HG02943 (cell line): ENCODE measurements at regions not wholly inside any gene's neighbourhood (a gene's known extent, or its start where the extent isn't known, plus 50 kb on each side); places are given as distances from the start of the nearest gene placed in this dataset.
"Not testable (repeated sequence)": the region's sequence is repeated elsewhere in the genome, so short reads cannot be mapped to it uniquely, and the experiment has no call there.

Experiments
- ATAC-seq: cut with Tn5 transposase; IDR thresholded peaks from one replicate; pipeline ENCODE4 v1.9.1; 2021; ENCODE audit warnings: mild to moderate bottlenecking, low read depth, moderate library complexity; ENCODE audit not compliant: unreplicated experiment

DNA sequence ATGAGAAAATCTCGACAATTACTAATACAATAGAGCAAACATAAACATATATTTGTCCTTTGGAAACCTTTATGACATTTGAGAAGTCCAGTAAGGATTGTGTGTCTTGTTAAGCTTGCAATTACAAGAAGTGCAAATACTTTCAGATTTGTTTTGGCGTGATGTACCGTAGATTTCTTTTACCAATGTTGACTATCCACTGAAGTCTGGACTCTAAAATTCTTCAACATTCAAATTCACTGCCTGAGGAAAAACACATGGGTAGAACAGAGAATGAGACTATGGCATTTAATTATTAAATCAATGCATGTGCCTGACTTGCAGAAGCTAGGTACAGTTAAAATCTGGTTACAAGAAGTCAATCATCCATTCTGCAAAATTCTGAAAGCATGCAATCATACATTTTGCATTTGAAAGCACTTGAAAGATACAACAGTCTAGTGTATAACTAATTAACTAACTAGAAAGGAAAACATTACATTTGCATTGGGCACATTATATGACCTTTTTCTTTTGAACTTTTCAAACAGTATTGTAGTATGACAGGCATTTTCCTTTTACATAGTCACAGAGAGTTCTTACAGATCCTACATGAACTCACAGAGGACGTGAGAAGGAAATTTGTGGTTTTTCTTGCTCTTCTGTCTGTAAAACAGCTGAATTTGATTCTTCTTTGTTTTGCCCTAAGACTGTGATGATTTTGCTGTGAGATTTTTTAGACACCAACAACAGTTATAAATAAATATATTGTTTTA is 511.1 kb upstream of the ADGRL4 start:
- no peak for ATAC-seq

DNA sequence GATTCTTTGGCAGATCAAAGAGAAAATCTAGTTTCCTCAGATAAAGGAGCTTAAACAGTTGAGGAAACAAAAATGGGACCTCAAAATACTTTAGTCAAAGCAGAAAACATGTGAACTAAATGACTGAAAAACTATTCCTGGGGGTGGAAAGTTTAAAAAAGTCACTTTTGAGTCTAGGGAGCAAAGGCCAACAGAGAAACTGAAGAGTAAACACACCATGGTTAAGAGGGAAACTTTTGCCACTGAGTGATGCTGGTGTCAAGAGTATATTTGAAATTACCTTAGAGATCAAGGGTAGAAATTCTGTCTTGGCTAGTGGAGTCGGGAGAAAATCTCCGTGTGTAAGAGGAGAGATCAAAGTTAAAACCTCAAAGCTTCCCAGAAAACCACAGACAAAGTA is 501.2 kb upstream of the ADGRL4 start:
- no peak for ATAC-seq

DNA sequence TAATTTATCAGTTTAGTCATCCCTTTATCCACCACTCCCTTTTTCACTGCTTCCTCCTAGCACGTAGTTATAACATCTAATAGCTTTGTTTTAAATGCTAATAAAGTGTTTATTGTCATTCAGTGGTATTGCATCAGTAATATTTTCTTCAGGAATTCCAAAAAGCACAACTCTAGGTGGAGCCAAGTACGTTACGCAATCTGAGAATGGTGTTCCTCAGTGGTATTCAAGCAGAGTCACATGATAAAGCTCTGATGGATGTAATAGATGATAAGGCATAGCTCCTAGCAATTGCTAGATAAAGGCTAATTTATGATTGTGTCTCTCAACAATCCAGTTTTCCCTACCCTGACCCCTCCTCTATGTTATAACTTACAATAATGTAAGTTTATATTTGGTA is 494.6 kb upstream of the ADGRL4 start:
- no peak for ATAC-seq

DNA sequence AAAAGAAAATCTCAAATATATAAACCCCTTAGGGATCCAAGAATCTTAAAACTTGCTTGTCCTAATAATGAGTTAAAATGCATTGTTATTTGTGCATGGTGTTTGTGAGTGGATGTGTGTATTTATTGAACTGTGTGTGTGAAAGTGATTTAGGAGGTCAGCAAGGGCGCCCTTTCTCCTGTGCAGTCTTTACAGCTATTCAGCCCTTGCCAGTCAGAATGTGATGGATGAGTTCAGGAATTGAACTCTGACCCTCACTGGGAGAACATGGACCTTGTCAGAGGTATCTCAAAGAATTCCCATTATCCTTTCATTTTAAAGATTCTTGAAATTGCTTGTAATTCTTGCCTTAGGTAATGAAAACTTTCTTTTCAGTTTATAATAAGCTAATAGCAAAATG is 493.0 kb upstream of the ADGRL4 start:
- no peak for ATAC-seq

DNA sequence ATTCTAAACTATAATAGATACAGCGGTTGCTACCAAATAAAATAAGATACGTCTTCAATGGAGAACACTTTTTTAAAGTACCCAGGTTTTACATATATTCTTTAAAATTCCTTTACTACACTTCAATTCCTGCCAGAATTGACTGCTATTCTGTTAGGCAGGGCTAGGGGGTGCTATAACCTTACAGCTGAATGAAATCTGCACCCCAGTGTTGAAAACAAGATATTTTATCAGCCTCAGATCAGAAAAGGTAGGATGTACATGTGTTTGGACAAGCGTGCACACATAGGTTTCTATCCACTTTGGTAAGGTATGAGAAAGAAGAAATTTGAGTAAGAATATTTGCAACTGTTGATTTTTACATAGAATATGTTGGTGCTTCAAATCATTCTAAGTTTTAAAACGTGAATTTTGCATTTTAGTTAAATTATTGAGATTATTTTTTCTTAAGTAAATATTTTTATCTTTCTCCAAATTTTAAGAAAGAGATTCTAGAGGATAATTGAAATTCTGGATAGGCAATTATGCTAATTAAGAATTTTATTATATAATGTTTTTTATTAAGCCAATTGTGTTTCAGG is 490.8 kb upstream of the ADGRL4 start:
- ATAC-seq, result peak; percentile 80

DNA sequence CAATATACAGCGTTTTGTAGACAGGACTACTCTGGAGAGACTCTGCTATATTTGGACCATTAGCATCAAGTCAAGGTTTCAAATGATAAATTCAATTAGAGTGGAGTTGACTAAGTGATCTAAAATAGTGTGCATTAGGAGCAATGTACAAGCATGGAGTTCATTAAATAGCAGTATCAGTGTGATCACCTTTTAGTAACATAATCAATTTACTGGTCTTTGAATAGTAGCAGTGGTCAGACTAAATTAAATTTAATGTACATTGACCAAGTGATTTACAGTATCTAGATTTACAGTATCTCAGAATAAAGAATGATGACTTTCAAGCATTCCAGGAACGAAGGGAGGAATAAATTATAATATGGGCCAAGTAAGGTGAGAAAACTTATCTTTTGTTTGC is 489.6 kb upstream of the ADGRL4 start:
- ATAC-seq, result no peak

DNA sequence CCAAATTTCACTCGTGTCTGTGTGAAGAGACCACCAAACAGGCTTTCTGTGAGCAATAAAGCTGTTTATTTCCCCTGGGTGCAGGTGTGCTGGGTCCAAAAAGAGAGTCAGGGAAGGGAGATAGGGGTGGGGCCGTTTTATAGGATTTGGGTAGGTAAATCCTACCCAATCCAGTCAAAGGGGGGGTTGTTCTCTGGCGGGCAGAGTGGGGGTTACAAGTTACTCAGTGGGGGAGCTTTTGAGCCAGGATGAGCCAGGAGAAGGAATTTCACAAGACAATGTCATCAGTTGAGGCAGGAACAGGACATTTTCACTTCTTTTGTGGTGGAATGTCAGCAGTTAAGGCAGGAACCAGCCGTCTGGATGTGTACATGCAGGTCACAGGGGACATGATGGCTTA is 487.2 kb upstream of the ADGRL4 start:
- not testable (repeated sequence) for ATAC-seq

DNA sequence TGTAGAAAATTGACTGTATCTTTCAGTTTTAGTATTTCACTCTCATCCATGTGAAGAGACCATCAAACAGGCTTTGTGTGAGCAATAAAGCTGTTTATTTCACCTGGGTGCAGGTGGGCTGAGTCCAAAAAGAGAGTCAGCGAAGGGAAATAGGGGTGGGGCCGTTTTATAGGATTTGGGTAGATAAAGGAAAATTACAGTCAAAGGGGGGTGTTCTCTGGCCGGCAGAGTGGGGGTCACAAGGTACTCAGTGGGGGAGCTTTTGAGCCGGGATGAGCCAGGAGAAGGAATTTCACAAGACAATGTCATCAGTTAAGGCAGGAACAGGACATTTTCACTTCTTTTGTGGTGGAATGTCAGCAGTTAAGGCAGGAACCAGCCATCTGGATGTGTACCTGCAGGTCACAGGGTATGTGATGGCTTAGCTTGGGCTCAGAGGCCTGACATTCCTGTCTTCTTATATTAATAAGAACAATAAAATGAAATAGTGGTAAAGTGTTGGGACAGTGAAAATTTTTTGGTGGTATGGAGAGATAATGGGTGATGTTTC is 482.1 kb upstream of the ADGRL4 start:
- ATAC-seq, result not testable (repeated sequence)

DNA sequence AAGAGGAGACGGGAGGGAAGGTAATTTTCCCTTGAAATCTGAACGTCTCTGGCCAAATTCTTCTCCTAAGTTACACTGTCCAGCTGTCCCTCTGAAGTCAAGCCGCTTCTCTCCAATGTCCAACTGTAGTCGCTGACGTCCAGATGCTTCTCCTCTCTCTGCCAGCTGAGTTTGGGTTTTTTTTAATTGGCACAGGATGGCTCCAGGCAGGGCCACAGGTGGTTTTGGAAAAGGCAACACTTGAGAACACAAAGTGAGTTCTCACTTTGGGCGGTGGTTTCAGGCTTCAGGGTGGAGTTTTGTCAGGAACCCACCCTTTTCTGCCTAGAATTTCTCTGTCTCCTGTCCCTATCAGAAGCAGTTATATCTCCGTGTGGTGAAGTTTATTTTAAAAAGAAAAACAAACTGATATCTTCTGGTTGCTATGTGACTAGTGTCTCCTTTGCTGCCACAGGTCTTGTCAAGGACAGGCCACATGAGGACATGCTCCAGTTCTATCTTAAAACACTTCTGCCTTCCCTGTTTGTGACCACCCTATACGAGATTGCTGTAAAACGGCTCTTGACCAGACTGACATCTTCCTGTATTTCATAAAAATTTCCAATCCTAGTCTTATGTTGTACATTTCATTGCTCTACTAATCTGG is 472.3 kb upstream of the ADGRL4 start:
- ATAC-seq, result no peak

DNA sequence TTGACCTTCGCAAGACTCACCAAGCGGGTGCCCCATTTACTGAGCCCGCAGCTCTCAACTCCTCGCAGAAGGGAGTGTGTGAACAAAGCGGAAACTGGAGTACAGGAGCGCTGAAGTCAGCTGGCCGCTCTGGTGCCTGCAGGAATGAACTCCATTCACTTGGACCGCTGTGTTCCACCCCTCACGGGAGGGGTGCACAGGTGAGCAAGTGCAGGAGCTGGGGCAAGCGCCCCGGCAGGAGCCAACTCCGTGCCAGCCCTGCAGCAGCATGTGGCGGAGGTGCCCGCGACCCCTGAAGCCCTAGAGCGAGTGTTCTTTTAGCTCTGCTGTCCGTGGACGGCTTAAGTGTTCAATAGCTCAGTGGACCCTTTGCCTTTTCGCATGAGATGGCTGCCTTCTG is 471.6 kb upstream of the ADGRL4 start:
- no peak for ATAC-seq

DNA sequence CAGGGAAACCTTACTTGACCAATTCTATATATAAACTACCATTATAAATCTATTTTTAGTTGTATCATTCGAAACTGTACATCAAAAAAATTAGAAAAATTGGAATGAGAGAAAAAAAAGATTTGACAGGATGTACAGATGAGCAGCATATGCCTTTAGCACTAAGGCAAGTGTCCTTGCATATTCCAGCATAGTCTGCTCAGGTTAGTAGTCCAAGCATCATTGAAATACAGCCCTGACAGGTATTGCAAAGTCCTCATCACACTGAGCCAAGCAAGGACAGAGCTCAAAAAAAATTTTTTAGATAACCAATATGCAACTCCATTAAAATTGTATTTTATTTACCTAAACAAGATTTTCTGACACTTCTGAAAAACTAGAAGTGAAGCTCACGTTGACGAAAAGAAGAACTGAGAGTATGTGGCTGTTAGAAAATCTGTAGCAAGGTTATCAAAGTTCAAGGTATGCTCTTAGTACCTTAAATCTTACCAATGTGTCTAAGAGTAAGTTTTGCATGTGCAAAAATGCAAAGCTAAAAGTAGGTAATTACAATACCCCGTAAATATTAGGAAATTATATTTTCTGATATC is 465.6 kb upstream of the ADGRL4 start:
- ATAC-seq, result peak; percentile 84

DNA sequence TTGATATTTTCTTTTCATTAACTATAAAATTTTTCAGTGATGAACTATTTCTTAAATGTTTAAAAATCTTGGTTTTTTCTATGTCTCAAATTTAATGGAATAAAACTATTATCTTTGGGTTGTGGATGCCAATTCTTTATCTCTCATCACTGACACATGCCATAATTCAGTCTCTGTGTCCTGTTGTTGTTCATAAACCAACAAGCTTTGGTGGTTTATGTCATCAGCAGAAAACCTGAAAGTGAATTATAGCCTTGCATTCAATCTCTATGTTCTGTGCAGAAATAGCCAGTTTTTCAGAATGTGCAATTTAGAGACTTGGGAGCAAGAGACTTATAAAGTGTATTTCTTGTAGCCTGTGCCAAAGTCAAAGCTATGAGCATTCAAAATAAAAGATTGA is 462.6 kb upstream of the ADGRL4 start:
- no peak for ATAC-seq

DNA sequence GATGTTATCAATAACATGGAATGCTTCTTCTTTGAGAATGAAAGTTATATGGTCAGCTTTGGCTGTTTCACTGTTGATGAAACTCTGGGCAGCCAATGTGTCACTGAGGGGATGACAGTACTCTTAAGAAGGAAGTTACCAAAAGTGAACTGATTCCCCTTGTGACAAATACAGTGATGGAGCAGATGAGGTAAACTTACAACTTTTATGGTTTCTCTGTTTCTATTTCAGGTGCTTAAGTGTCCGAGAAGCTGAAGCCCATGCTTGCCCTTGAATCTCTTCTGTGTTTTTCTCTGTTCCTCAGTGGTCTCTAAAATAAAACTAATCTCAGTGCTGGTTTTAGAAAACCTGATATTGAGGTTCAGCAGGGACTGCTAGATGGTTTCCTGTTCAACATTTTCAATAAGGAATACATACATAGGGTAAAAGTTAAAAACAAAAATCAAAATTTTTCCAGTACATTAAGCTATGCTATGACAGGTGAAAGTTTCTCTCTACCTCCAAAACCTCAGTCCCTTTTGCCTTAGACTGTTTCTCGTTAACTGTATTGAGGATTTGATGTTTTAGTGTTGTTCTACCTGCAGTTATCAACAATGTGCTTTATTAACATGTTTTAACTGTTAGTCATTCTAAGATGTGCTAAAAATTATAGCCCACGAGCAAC is 454.4 kb upstream of the ADGRL4 start:
- ATAC-seq, result peak; percentile 95

DNA sequence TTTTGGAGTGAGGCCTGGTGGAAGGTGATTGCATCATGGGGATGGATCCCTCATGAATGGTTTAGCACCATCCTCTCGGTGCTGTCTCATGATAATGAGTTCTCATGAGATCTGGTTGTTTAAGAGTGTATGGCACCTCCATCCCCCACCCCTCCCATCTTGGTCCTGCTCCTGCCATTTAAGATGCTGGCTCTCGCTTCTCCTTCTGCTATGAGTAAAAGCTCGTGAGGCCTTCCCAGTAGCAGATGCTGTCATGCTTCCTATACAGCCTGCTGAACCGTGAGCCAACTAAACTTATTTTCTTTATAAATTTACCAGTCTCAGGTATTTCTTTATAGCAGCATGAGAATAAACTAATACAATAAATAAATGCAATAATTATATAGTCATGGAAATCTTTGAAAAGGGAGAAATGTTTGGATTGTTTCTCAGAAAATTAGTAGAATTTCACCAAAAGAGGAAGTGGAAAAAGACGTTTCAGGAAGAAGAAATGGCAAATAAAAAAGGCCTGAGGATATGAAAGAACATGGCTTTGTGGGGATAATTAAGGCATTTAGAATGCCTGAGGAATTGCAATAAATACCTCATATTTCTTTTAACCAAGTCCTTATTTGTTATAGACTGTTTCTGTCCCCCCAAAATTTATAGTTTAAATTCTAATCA is 451.2 kb upstream of the ADGRL4 start:
- ATAC-seq, result no peak

DNA sequence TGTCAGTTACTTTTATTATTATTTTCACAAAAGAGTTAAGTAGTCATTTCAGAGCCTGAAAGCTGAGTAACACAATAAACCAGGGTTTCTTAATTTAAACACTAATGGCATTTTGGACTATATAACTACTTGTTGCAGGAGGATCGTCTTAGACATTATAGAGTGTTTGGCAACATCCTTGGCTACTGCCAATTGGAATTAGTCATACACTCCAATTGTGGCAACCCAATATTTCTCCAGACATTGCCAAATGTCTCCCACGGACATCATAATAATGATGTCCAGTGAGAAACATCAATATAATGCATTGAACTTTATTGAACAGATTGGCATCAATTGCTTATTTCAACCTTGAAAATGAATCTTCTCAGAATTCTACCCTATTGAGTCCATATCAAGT is 441.9 kb upstream of the ADGRL4 start:
- no peak for ATAC-seq

DNA sequence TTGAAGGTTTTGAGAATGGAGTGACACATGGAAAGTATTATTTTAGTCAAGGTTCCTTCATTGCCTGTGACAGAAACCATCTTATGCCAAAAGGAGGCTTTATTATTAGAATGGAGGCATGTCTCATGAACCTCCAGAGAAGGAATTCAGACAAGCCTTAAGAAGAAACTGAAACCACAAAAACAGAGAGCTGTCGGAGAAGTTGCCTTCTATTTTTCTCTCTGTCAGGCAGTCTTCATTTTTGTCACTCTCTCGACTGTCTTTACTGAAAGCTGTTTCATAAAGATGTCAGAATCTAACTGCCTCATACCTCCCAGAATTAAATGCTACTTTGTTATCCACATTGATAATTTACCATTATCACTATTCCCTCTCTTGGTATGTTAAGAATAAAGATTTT is 434.7 kb upstream of the ADGRL4 start:
- ATAC-seq, result no peak

DNA sequence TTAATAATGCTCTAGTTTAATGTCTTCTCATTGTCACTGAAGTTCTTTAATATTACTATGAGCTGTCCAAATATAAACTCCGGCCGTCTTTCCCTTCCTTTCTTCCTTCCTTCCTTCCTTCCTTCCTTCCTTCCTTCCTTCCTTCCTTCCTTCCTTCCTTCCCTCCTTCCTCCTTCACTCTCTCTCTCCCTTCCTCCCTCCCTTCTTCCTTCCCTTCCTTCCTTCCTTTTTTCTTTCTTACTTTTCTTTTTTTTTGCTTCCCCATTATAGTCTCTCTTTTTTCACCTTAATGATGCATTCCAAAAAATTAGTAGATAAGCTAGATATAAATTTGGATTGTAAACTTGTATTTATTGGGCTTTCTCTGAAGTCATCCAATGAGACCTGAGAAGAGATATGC is 431.0 kb upstream of the ADGRL4 start:
- ATAC-seq, result no peak

DNA sequence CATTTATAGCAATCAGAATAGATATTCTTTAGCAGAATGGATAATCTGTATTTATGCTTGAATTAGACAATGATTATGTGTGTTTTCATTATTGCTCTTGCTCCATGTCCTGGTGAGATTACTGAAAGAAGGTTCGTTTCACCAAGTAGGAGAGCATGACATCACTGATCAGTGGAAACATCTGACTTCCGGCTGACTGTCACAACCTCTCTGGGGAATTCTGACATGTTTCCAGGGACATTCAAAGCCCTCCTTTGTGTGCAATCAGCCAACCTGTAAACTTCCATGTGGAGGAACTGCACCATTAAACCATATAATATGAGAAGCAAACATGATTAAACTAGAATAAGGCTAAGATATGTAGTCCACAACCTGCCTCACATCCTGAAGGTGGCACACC is 424.8 kb upstream of the ADGRL4 start:
- ATAC-seq, result no peak

DNA sequence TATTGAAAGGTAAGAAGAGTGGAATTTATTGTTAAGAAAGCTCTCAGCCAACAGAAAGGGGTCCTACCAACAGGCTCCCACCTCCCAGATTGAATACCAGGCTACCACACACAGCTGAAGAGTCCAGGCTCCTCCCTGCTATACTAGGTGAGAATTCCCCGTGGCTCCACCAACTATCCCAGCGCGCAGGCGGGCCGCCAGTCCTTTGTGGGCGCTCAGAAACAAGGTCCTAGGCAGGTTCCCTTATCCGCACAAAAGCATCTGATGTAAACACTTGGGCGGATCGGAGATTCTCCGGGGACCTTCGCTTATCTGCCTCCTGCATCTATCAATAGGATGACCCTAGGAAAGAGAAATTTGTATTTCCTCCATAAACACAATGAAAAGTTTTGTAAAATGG is 423.9 kb upstream of the ADGRL4 start:
- ATAC-seq, result no peak

DNA sequence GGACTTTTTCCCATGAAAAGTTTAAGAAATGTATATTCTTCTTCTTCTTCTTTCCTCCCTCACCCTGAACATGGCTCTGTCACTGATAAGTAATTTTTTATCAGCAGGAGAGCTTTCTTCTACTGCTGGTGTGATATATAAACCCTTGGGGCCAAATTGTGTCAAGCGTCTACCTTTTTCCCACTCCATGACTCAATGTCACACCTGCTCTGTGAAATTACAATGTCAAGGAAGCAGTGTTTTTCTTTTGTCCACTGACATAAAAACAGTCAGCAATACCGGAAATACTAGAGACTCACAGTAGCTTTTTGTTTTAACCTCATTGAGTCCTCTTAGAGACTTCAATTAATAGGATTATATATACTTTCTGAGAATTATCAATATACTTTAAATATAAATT is 416.2 kb upstream of the ADGRL4 start:
- ATAC-seq, result no peak
